Nucleus accumbens (tissue), 56 donors: ENCODE measurements at regions not wholly inside any gene's neighbourhood (a gene's known extent, or its start where the extent isn't known, plus 50 kb on each side); places are given as distances from the start of the nearest gene placed in this dataset.
"Not testable (repeated sequence)": the region's sequence is repeated elsewhere in the genome, so short reads cannot be mapped to it uniquely, and the experiment has no call there.

ENCODE experiments used
- DNase-seq, 56 donors: peaks; one replicate each; lab custom pipeline; 2025; lab: John Stamatoyannopoulos, UW

GRCh38 chr3:174441588-174442301 lies 417.4 kb upstream of the NAALADL2 start:
- DNase-seq = peak in 1 of 56 donors; percentile 25

- no peak for DNase-seq
Measured at GRCh38 chr3:174442302-174442682, 416.8 kb upstream of the NAALADL2 start.

GRCh38 chr3:174444391-174444790 lies 414.7 kb upstream of the NAALADL2 start:
- no peak for DNase-seq

- no peak for DNase-seq
Measured at GRCh38 chr3:174457758-174458157, 401.4 kb upstream of the NAALADL2 start.

GRCh38 chr3:174460831-174461230 lies 398.3 kb upstream of the NAALADL2 start:
- DNase-seq = no peak

GRCh38 chr3:174462916-174463315 lies 396.2 kb upstream of the NAALADL2 start:
- no peak for DNase-seq

GRCh38 chr3:174465177-174465576 lies 394.0 kb upstream of the NAALADL2 start:
- DNase-seq = no peak

GRCh38 chr3:174466471-174467054 lies 392.6 kb upstream of the NAALADL2 start:
- DNase-seq = no peak

- no peak for DNase-seq
Measured at GRCh38 chr3:174477491-174477890, 381.6 kb upstream of the NAALADL2 start.

GRCh38 chr3:174480767-174481166 lies 378.4 kb upstream of the NAALADL2 start:
- no peak for DNase-seq

- DNase-seq = no peak
Measured at GRCh38 chr3:174482541-174482940, 376.6 kb upstream of the NAALADL2 start.

GRCh38 chr3:174483254-174483653 lies 375.9 kb upstream of the NAALADL2 start:
- no peak for DNase-seq

GRCh38 chr3:174483856-174484255 lies 375.3 kb upstream of the NAALADL2 start:
- not testable (repeated sequence) for DNase-seq

GRCh38 chr3:174488527-174488926 lies 370.6 kb upstream of the NAALADL2 start:
- no peak for DNase-seq

GRCh38 chr3:174495311-174495710 lies 363.8 kb upstream of the NAALADL2 start:
- no peak for DNase-seq

GRCh38 chr3:174495928-174496327 lies 363.2 kb upstream of the NAALADL2 start:
- no peak for DNase-seq

GRCh38 chr3:174498638-174499037 lies 360.5 kb upstream of the NAALADL2 start:
- no peak for DNase-seq

- DNase-seq = no peak
Measured at GRCh38 chr3:174505266-174505665, 353.9 kb upstream of the NAALADL2 start.

GRCh38 chr3:174524203-174524602 lies 334.9 kb upstream of the NAALADL2 start:
- DNase-seq = no peak

GRCh38 chr3:174529298-174529697 lies 329.8 kb upstream of the NAALADL2 start:
- DNase-seq = no peak

- no peak for DNase-seq
Measured at GRCh38 chr3:174531262-174531982, 327.7 kb upstream of the NAALADL2 start.

- DNase-seq = no peak
Measured at GRCh38 chr3:174532216-174532615, 326.9 kb upstream of the NAALADL2 start.
